CD8-positive, alpha-beta memory T cell (primary cell): ENCODE measurements at regions not wholly inside any gene's neighbourhood (a gene's known extent, or its start where the extent isn't known, plus 50 kb on each side); places are given as distances from the start of the nearest gene placed in this dataset.
"Not testable (repeated sequence)": the region's sequence is repeated elsewhere in the genome, so short reads cannot be mapped to it uniquely, and the experiment has no call there.

Experiments
- CTCF ChIA-PET: fragments of 350-600 bp; sonication (Branson Sonifier 250); formaldehyde crosslinking; loops from one replicate; lab custom pipeline; 2021; ENCODE audit warnings: antibody characterized with exemption; lab: Charles Lee
- POLR2A ChIA-PET: fragments of 350-600 bp; sonication (Branson Sonifier 250); formaldehyde crosslinking; loops from one replicate; lab custom pipeline; 2021; ENCODE audit warnings: antibody characterized with exemption; lab: Charles Lee
- DNase-seq, 5 donors: peaks; one replicate each; pipeline versions ENCODE4 v3.0.0 to v3.0.0-alpha.2; 2020 to 2022; ENCODE audit warnings: mixed read lengths in 1 of 5
- H3K27ac ChIP-seq: one replicate; pipeline ENCODE4 v1.7.0; 2013; ENCODE audit warnings: low read depth, mild to moderate bottlenecking, low read length, moderate library complexity
- H3K27me3 ChIP-seq: 2 replicates; pipeline ENCODE4 v1.7.0; 2013; ENCODE audit warnings: low read length, mild to moderate bottlenecking; ENCODE audit not compliant: insufficient read depth, poor library complexity, severe bottlenecking
- H3K36me3 ChIP-seq: 2 replicates; pipeline ENCODE4 v1.7.0; 2013; ENCODE audit warnings: mild to moderate bottlenecking, low read length, moderate library complexity; ENCODE audit not compliant: insufficient read depth
- H3K4me1 ChIP-seq: 2 replicates; pipeline ENCODE4 v1.7.0; 2013; ENCODE audit warnings: mild to moderate bottlenecking, low read length, moderate library complexity; ENCODE audit not compliant: insufficient read depth
- H3K4me3 ChIP-seq: 2 replicates; pipeline ENCODE4 v1.7.0; 2013; ENCODE audit warnings: mild to moderate bottlenecking, low read length
- H3K9me3 ChIP-seq: 2 replicates; pipeline ENCODE4 v1.7.0; 2013; ENCODE audit warnings: mild to moderate bottlenecking, low read length
- H3K27ac Mint-ChIP-seq, 8 donors: one replicate each; pipeline ENCODE4 v1.8.0; 2020 to 2021; ENCODE audit warnings: mixed read lengths in 8 of 8, mild to moderate bottlenecking in 6 of 8, inconsistent platforms in 3 of 8, moderate library complexity in 3 of 8
- H3K27me3 Mint-ChIP-seq, 2 donors: one replicate each; pipeline ENCODE4 v1.8.0; 2020 to 2021; ENCODE audit warnings: mixed read lengths in 2 of 2, mild to moderate bottlenecking in 1 of 2, moderate library complexity in 1 of 2
- H3K36me3 Mint-ChIP-seq, 3 donors: one replicate each; pipeline ENCODE4 v1.8.0; 2020 to 2021; ENCODE audit warnings: mixed read lengths in 3 of 3, inconsistent platforms in 1 of 3, mild to moderate bottlenecking in 1 of 3
- H3K4me1 Mint-ChIP-seq, 3 donors: one replicate each; pipeline ENCODE4 v1.8.0; 2020 to 2021; ENCODE audit warnings: mixed read lengths in 3 of 3, inconsistent platforms in 1 of 3, mild to moderate bottlenecking in 1 of 3
- H3K4me3 Mint-ChIP-seq, 7 donors: one replicate each; pipeline ENCODE4 v1.8.0; 2020 to 2021; ENCODE audit warnings: mixed read lengths in 7 of 7, mild to moderate bottlenecking in 6 of 7, moderate library complexity in 4 of 7, inconsistent platforms in 2 of 7
- H3K9me3 Mint-ChIP-seq, 5 donors: one replicate each; pipeline ENCODE4 v1.8.0; 2020 to 2022; ENCODE audit warnings: mixed read lengths in 5 of 5, mild to moderate bottlenecking in 3 of 5, moderate library complexity in 2 of 5, inconsistent platforms in 1 of 5

GRCh38 chr13:110979149-110979548, 64.3 kb upstream of the ANKRD10 start:
- H3K4me3 ChIP-seq, DNase-seq, CTCF ChIA-PET, H3K27ac Mint-ChIP-seq, H3K36me3 ChIP-seq, H3K27ac ChIP-seq, H3K9me3 ChIP-seq, H3K4me1 ChIP-seq, H3K36me3 Mint-ChIP-seq, H3K27me3 ChIP-seq, H3K4me1 Mint-ChIP-seq, POLR2A ChIA-PET, H3K9me3 Mint-ChIP-seq, H3K4me3 Mint-ChIP-seq: not testable (repeated sequence)
- H3K27me3 Mint-ChIP-seq, result peaks cover 7 to 43% of the 10 kb centered on the region in 2 donors

- no peaks in the 10 kb centered on the region for H3K27me3 ChIP-seq
- H3K4me3 ChIP-seq, result no peak overlapping the region
- H3K36me3 ChIP-seq, result no peaks in the 10 kb centered on the region
- Mint-ChIP-seq H3K9me3 (peaks cover 0 to 3% (median 0%) of the 10 kb centered on the region in 5 donors), H3K27me3 (peaks cover 7 to 40% of the 10 kb centered on the region in 2 donors), H3K4me1 (no peaks in the 10 kb centered on the region), H3K27ac (no peak overlapping the region), H3K36me3 (peaks cover 0 to 1% (median 0%) of the 10 kb centered on the region in 3 donors), H3K4me3 (no peak overlapping the region)
- CTCF ChIA-PET, result no interaction called here
- H3K27ac ChIP-seq, result no peak overlapping the region
- POLR2A ChIA-PET, result no interaction called here
- H3K4me1 ChIP-seq, result no peaks in the 10 kb centered on the region
- no peaks in the 10 kb centered on the region for H3K9me3 ChIP-seq
- DNase-seq, result no peak
Observed at GRCh38 chr13:110978390-110978789, 63.5 kb upstream of the ANKRD10 start.

- H3K27me3 Mint-ChIP-seq, result peaks cover 8 to 44% of the 10 kb centered on the region in 2 donors
- Histone ChIP-seq H3K27ac (no peak overlapping the region), H3K27me3 (no peaks in the 10 kb centered on the region), H3K4me1 (no peaks in the 10 kb centered on the region), H3K4me3 (no peak overlapping the region), H3K9me3 (no peaks in the 10 kb centered on the region), H3K36me3 (no peaks in the 10 kb centered on the region)
- H3K36me3 Mint-ChIP-seq, result no peaks in the 10 kb centered on the region
- ChIA-PET CTCF (no interaction called here), POLR2A (no interaction called here)
- H3K9me3 Mint-ChIP-seq, result peaks cover 0 to 3% (median 0%) of the 10 kb centered on the region in 5 donors
- H3K27ac Mint-ChIP-seq, result no peak overlapping the region
- DNase-seq, result no peak
- H3K4me1 Mint-ChIP-seq, result no peaks in the 10 kb centered on the region
- no peak overlapping the region for H3K4me3 Mint-ChIP-seq
Observed at GRCh38 chr13:110976785-110977184, 61.9 kb upstream of the ANKRD10 start.

GRCh38 chr13:110973007-110973700, 58.3 kb upstream of the ANKRD10 start:
- H3K27ac ChIP-seq, result no peak overlapping the region
- ChIA-PET POLR2A (no interaction called here), CTCF (no interaction called here)
- no peaks in the 10 kb centered on the region for H3K4me1 ChIP-seq
- DNase-seq, result no peak
- H3K27me3 Mint-ChIP-seq, result peaks cover 7 to 33% of the 10 kb centered on the region in 2 donors
- H3K9me3 Mint-ChIP-seq, result peaks cover 0 to 3% (median 0%) of the 10 kb centered on the region in 5 donors
- no peaks in the 10 kb centered on the region for H3K9me3 ChIP-seq
- no peaks in the 10 kb centered on the region for H3K4me1 Mint-ChIP-seq
- H3K27me3 ChIP-seq, result no peaks in the 10 kb centered on the region
- no peaks in the 10 kb centered on the region for H3K36me3 Mint-ChIP-seq
- H3K4me3 Mint-ChIP-seq, result no peak overlapping the region
- no peak overlapping the region for H3K4me3 ChIP-seq
- H3K27ac Mint-ChIP-seq, result no peak overlapping the region
- no peaks in the 10 kb centered on the region for H3K36me3 ChIP-seq

- no peaks in the 10 kb centered on the region for H3K36me3 ChIP-seq
- ChIA-PET POLR2A (no interaction called here), CTCF (no interaction called here)
- H3K27me3 ChIP-seq, result no peaks in the 10 kb centered on the region
- DNase-seq, result no peak
- no peaks in the 10 kb centered on the region for H3K9me3 ChIP-seq
- no peak overlapping the region for H3K4me3 Mint-ChIP-seq
- no peaks in the 10 kb centered on the region for H3K4me1 Mint-ChIP-seq
- peaks cover 10 to 30% of the 10 kb centered on the region in 2 donors for H3K27me3 Mint-ChIP-seq
- H3K4me1 ChIP-seq, result no peaks in the 10 kb centered on the region
- H3K27ac Mint-ChIP-seq, result no peak overlapping the region
- H3K4me3 ChIP-seq, result no peak overlapping the region
- peaks cover 2 to 6% (median 4%) of the 10 kb centered on the region in 5 donors for H3K9me3 Mint-ChIP-seq
- H3K36me3 Mint-ChIP-seq, result peaks cover 0 to 4% (median 0%) of the 10 kb centered on the region in 3 donors
- no peak overlapping the region for H3K27ac ChIP-seq
Observed at GRCh38 chr13:110971486-110971885, 56.6 kb upstream of the ANKRD10 start.

GRCh38 chr13:110967156-110967855, 52.4 kb upstream of the ANKRD10 start:
- H3K9me3 Mint-ChIP-seq, result peaks cover 11 to 25% (median 17%) of the 10 kb centered on the region in 5 donors
- H3K4me3 Mint-ChIP-seq, H3K27ac Mint-ChIP-seq, H3K4me1 Mint-ChIP-seq, H3K36me3 ChIP-seq, H3K27me3 ChIP-seq, DNase-seq, H3K4me3 ChIP-seq, H3K9me3 ChIP-seq, H3K36me3 Mint-ChIP-seq, POLR2A ChIA-PET, H3K4me1 ChIP-seq, CTCF ChIA-PET: not testable (repeated sequence)
- H3K27me3 Mint-ChIP-seq, result peaks cover 10 to 14% of the 10 kb centered on the region in 2 donors
- peak overlapping the region; percentile 2 for H3K27ac ChIP-seq

- Mint-ChIP-seq H3K27ac (no peak overlapping the region), H3K4me1 (peaks cover 0 to 2% (median 0%) of the 10 kb centered on the region in 3 donors), H3K36me3 (peaks cover 0 to 9% (median 0%) of the 10 kb centered on the region in 3 donors), H3K4me3 (no peak overlapping the region), H3K27me3 (peaks cover 4 to 14% of the 10 kb centered on the region in 2 donors), H3K9me3 (peaks cover 18 to 26% (median 21%) of the 10 kb centered on the region in 5 donors)
- POLR2A ChIA-PET, result no interaction called here
- Histone ChIP-seq H3K36me3 (no peaks in the 10 kb centered on the region), H3K27ac (peak overlapping the region; percentile 51), H3K4me3 (no peak overlapping the region), H3K27me3 (no peaks in the 10 kb centered on the region), H3K9me3 (no peaks in the 10 kb centered on the region), H3K4me1 (no peaks in the 10 kb centered on the region)
- CTCF ChIA-PET, result no interaction called here
- no peak for DNase-seq
Observed at GRCh38 chr13:110965755-110966134, 50.9 kb upstream of the ANKRD10 start.

- Mint-ChIP-seq H3K4me3 (no peak overlapping the region), H3K9me3 (peaks cover 16 to 26% (median 21%) of the 10 kb centered on the region in 5 donors), H3K36me3 (peaks cover 0 to 9% (median 0%) of the 10 kb centered on the region in 3 donors), H3K4me1 (peaks cover 0 to 2% (median 0%) of the 10 kb centered on the region in 3 donors), H3K27ac (peak overlapping the region in 1 of 8 donors; percentile 5), H3K27me3 (peaks cover 5 to 10% of the 10 kb centered on the region in 2 donors)
- DNase-seq, result no peak
- no peaks in the 10 kb centered on the region for H3K9me3 ChIP-seq
- POLR2A ChIA-PET, result no interaction called here
- no peaks in the 10 kb centered on the region for H3K27me3 ChIP-seq
- CTCF ChIA-PET, result no interaction called here
- no peak overlapping the region for H3K4me3 ChIP-seq
- H3K27ac ChIP-seq, result peak overlapping the region; percentile 30
- H3K4me1 ChIP-seq, result no peaks in the 10 kb centered on the region
- H3K36me3 ChIP-seq, result no peaks in the 10 kb centered on the region
Observed at GRCh38 chr13:110965038-110965754, 50.3 kb upstream of the ANKRD10 start.
